Natural killer cell treated with Interleukin-12 subunit alpha and Interleukin-12 subunit beta and Interleukin-15 and Interleukin-18, amount 100 ng/mL, for 72 hours (primary cell): ENCODE measurements at regions not wholly inside any gene's neighbourhood (a gene's known extent, or its start where the extent isn't known, plus 50 kb on each side); places are given as distances from the start of the nearest gene placed in this dataset.
"Not testable (repeated sequence)": the region's sequence is repeated elsewhere in the genome, so short reads cannot be mapped to it uniquely, and the experiment has no call there.

ENCODE experiments used
- ATAC-seq, 2 donors: fragments of 150-1000 bp; cut with Tn5 transposase in 1 of 2; sonication (Bioruptor Pico), chemical (Tn5 transposase) in 1 of 2; 2 replicates each; pipeline ENCODE4 v1.10.0; 2021
- DNase-seq: peaks from one replicate; pipeline ENCODE4 v3.0.0; 2022; ENCODE audit warnings: low spot score
- H3K27ac Mint-ChIP-seq, 2 donors: 1 replicate in 1 of 2; 2 replicates in 1 of 2; pipeline ENCODE4 v1.8.0; 2022; ENCODE audit warnings: mixed read lengths in 2 of 2, mild to moderate bottlenecking in 1 of 2, moderate library complexity in 1 of 2
- H3K27me3 Mint-ChIP-seq, 2 donors: 1 replicate in 1 of 2; 2 replicates in 1 of 2; pipeline ENCODE4 v1.8.0; 2022; ENCODE audit warnings: mixed read lengths in 2 of 2
- H3K36me3 Mint-ChIP-seq: one replicate; pipeline ENCODE4 v1.8.0; 2022; ENCODE audit warnings: mixed read lengths
- H3K4me1 Mint-ChIP-seq, 2 donors: 1 replicate in 1 of 2; 2 replicates in 1 of 2; pipeline ENCODE4 v1.8.0; 2022; ENCODE audit warnings: low read depth in 2 of 2, mixed read lengths in 2 of 2, mild to moderate bottlenecking in 1 of 2
- H3K4me3 Mint-ChIP-seq: one replicate; pipeline ENCODE4 v1.8.0; 2022; ENCODE audit warnings: mixed read lengths
- H3K9me3 Mint-ChIP-seq: 2 replicates; pipeline ENCODE4 v1.8.0; 2022; ENCODE audit warnings: mixed read lengths

- DNase-seq, result no peak
- Mint-ChIP-seq H3K4me1 (no peaks in the 10 kb centered on the region), H3K9me3 (no peaks in the 10 kb centered on the region), H3K4me3 (no peak overlapping the region), H3K36me3 (no peaks in the 10 kb centered on the region), H3K27ac (no peak overlapping the region), H3K27me3 (no peaks in the 10 kb centered on the region)
- no peak for ATAC-seq
Measured at GRCh38 chr13:76610819-76611415, 275.3 kb downstream of the KCTD12 start.

GRCh38 chr13:76609643-76610042 lies 276.6 kb downstream of the KCTD12 start:
- no peak overlapping the region for H3K27ac Mint-ChIP-seq

GRCh38 chr13:76607866-76608265 lies 278.3 kb downstream of the KCTD12 start:
- ATAC-seq, result no peak
- Mint-ChIP-seq H3K4me1 (no peaks in the 10 kb centered on the region), H3K27ac (no peak overlapping the region), H3K9me3 (peaks cover 6% of the 10 kb centered on the region), H3K36me3 (no peaks in the 10 kb centered on the region), H3K4me3 (no peak overlapping the region), H3K27me3 (no peaks in the 10 kb centered on the region)
- no peak for DNase-seq

More at GRCh38 chr13:76609643-76610042, 276.6 kb downstream of the KCTD12 start:
- no peak for ATAC-seq
- Mint-ChIP-seq H3K9me3 (peaks cover 3% of the 10 kb centered on the region), H3K27me3 (no peaks in the 10 kb centered on the region), H3K36me3 (no peaks in the 10 kb centered on the region), H3K4me3 (no peak overlapping the region), H3K4me1 (no peaks in the 10 kb centered on the region)
- DNase-seq, result no peak

- Mint-ChIP-seq H3K27ac (no peak overlapping the region), H3K4me1 (no peaks in the 10 kb centered on the region), H3K4me3 (no peak overlapping the region), H3K9me3 (peaks cover 10% of the 10 kb centered on the region), H3K27me3 (no peaks in the 10 kb centered on the region), H3K36me3 (no peaks in the 10 kb centered on the region)
- DNase-seq (no peak), ATAC-seq (no peak)
Measured at GRCh38 chr13:76600081-76600480, 286.1 kb downstream of the KCTD12 start.

- DNase-seq (no peak), ATAC-seq (no peak)
- H3K4me3 Mint-ChIP-seq, result no peak overlapping the region
- H3K4me1 Mint-ChIP-seq, result no peaks in the 10 kb centered on the region
- peaks cover 9% of the 10 kb centered on the region for H3K9me3 Mint-ChIP-seq
- no peaks in the 10 kb centered on the region for H3K27me3 Mint-ChIP-seq
- H3K36me3 Mint-ChIP-seq, result no peaks in the 10 kb centered on the region
- H3K27ac Mint-ChIP-seq, result no peak overlapping the region
Measured at GRCh38 chr13:76597868-76598267, 288.3 kb downstream of the KCTD12 start.

GRCh38 chr13:76596216-76596615 lies 290.0 kb downstream of the KCTD12 start:
- Mint-ChIP-seq H3K36me3 (no peaks in the 10 kb centered on the region), H3K9me3 (peaks cover 6% of the 10 kb centered on the region), H3K4me3 (no peak overlapping the region), H3K27me3 (no peaks in the 10 kb centered on the region), H3K4me1 (no peaks in the 10 kb centered on the region), H3K27ac (no peak overlapping the region)
- ATAC-seq (no peak), DNase-seq (no peak)

GRCh38 chr13:76594435-76594834 lies 291.8 kb downstream of the KCTD12 start:
- no peaks in the 10 kb centered on the region for H3K36me3 Mint-ChIP-seq
- no peak for ATAC-seq
- peaks cover 6% of the 10 kb centered on the region for H3K9me3 Mint-ChIP-seq
- no peak overlapping the region for H3K27ac Mint-ChIP-seq
- H3K27me3 Mint-ChIP-seq, result no peaks in the 10 kb centered on the region
- H3K4me1 Mint-ChIP-seq, result no peaks in the 10 kb centered on the region
- no peak overlapping the region for H3K4me3 Mint-ChIP-seq
- DNase-seq, result no peak

GRCh38 chr13:76586842-76587241 lies 299.4 kb downstream of the KCTD12 start:
- DNase-seq, result no peak
- Mint-ChIP-seq H3K36me3 (no peaks in the 10 kb centered on the region), H3K4me1 (no peaks in the 10 kb centered on the region), H3K4me3 (no peak overlapping the region), H3K9me3 (peaks cover 4% of the 10 kb centered on the region), H3K27me3 (no peaks in the 10 kb centered on the region), H3K27ac (no peak overlapping the region)
- no peak for ATAC-seq

GRCh38 chr13:76579701-76580100 lies 306.5 kb downstream of the KCTD12 start:
- Mint-ChIP-seq H3K27ac (no peak overlapping the region), H3K27me3 (no peaks in the 10 kb centered on the region), H3K36me3 (peaks cover 12% of the 10 kb centered on the region), H3K4me3 (no peak overlapping the region), H3K4me1 (no peaks in the 10 kb centered on the region), H3K9me3 (peaks cover 24% of the 10 kb centered on the region)
- no peak for DNase-seq
- no peak for ATAC-seq

- not testable (repeated sequence) for H3K4me1 Mint-ChIP-seq, H3K4me3 Mint-ChIP-seq, ATAC-seq, H3K27ac Mint-ChIP-seq, DNase-seq, H3K27me3 Mint-ChIP-seq
- H3K9me3 Mint-ChIP-seq, result peaks cover 19% of the 10 kb centered on the region
- peaks cover 12% of the 10 kb centered on the region for H3K36me3 Mint-ChIP-seq
Measured at GRCh38 chr13:76575634-76576033, 310.6 kb downstream of the KCTD12 start.

GRCh38 chr13:76570510-76570971 lies 315.7 kb downstream of the KCTD12 start:
- DNase-seq (no peak), ATAC-seq (no peak)
- Mint-ChIP-seq H3K4me3 (no peak overlapping the region), H3K9me3 (no peaks in the 10 kb centered on the region), H3K27ac (no peak overlapping the region), H3K4me1 (no peaks in the 10 kb centered on the region), H3K36me3 (no peaks in the 10 kb centered on the region), H3K27me3 (no peaks in the 10 kb centered on the region)

GRCh38 chr13:76556627-76557026 lies 329.6 kb downstream of the KCTD12 start:
- DNase-seq (no peak), ATAC-seq (no peak)
- Mint-ChIP-seq H3K4me3 (no peak overlapping the region), H3K9me3 (no peaks in the 10 kb centered on the region), H3K4me1 (peaks cover 0 to 4% of the 10 kb centered on the region in 2 donors), H3K36me3 (no peaks in the 10 kb centered on the region), H3K27ac (no peak overlapping the region), H3K27me3 (no peaks in the 10 kb centered on the region)

GRCh38 chr13:76552807-76553206 lies 333.4 kb downstream of the KCTD12 start:
- Mint-ChIP-seq H3K9me3 (peaks cover 2% of the 10 kb centered on the region), H3K36me3 (no peaks in the 10 kb centered on the region), H3K27ac (no peak overlapping the region), H3K4me3 (no peak overlapping the region), H3K4me1 (peaks cover 0 to 4% of the 10 kb centered on the region in 2 donors), H3K27me3 (no peaks in the 10 kb centered on the region)
- no peak for ATAC-seq
- no peak for DNase-seq

GRCh38 chr13:76552041-76552772 lies 334.0 kb downstream of the KCTD12 start:
- ATAC-seq (no peak), DNase-seq (no peak)
- peaks cover 0 to 4% of the 10 kb centered on the region in 2 donors for H3K4me1 Mint-ChIP-seq
- no peak overlapping the region for H3K27ac Mint-ChIP-seq
- peaks cover 2% of the 10 kb centered on the region for H3K9me3 Mint-ChIP-seq
- H3K27me3 Mint-ChIP-seq, result no peaks in the 10 kb centered on the region
- H3K4me3 Mint-ChIP-seq, result no peak overlapping the region
- no peaks in the 10 kb centered on the region for H3K36me3 Mint-ChIP-seq
